H9 (cell line): ENCODE measurements at regions not wholly inside any gene's neighbourhood (a gene's known extent, or its start where the extent isn't known, plus 50 kb on each side); places are given as distances from the start of the nearest gene placed in this dataset.

Experiments used
- DNase-seq: peaks from one replicate; pipeline ENCODE4 v3.0.0-alpha.2; 2017
- H2AFZ ChIP-seq: one replicate; pipeline ENCODE4 v1.6.1; 2013; ENCODE audit warnings: mild to moderate bottlenecking, low read length, control low read depth, moderate library complexity
- H2AK5ac ChIP-seq: 2 replicates; pipeline ENCODE4 v1.6.1; 2013; ENCODE audit warnings: low read length, control low read depth, mixed read lengths; ENCODE audit not compliant: insufficient read length
- H2BK120ac ChIP-seq: one replicate; pipeline ENCODE4 v1.6.1; 2013; ENCODE audit warnings: low read depth, mild to moderate bottlenecking, low read length, control low read depth, inconsistent platforms; ENCODE audit not compliant: poor library complexity, severe bottlenecking
- H2BK12ac ChIP-seq: 2 replicates; pipeline ENCODE4 v1.6.1; 2013; ENCODE audit warnings: low read length, control low read depth, mixed read lengths, low read depth; ENCODE audit not compliant: insufficient read length
- H2BK15ac ChIP-seq: 2 replicates; pipeline ENCODE4 v1.6.1; 2013; ENCODE audit warnings: low read depth, low read length, control low read depth
- H2BK20ac ChIP-seq: one replicate; pipeline ENCODE4 v1.6.1; 2013; ENCODE audit warnings: low read depth, mild to moderate bottlenecking, low read length, control low read depth, inconsistent platforms; ENCODE audit not compliant: poor library complexity, severe bottlenecking
- H2BK5ac ChIP-seq: 2 replicates; pipeline ENCODE4 v1.6.1; 2013; ENCODE audit warnings: low read length, control low read depth, mixed read lengths; ENCODE audit not compliant: insufficient read length
- H3K14ac ChIP-seq: 2 replicates; pipeline ENCODE4 v1.6.1; 2013; ENCODE audit warnings: low read length, control low read depth; ENCODE audit not compliant: insufficient read depth
- H3K18ac ChIP-seq: 2 replicates; pipeline ENCODE4 v1.6.1; 2013; ENCODE audit warnings: low read depth, mild to moderate bottlenecking, mixed read lengths, low read length, control low read depth; ENCODE audit not compliant: insufficient read length
- H3K23ac ChIP-seq: 2 replicates; pipeline ENCODE4 v1.6.1; 2013; ENCODE audit warnings: low read length, control low read depth, mixed read lengths, low read depth; ENCODE audit not compliant: insufficient read length
- H3K23me2 ChIP-seq: 2 replicates; pipeline ENCODE4 v1.6.1; 2013; ENCODE audit warnings: low read depth, mild to moderate bottlenecking, mixed read lengths, low read length, control low read depth; ENCODE audit not compliant: insufficient read length, poor library complexity, severe bottlenecking
- H3K27ac ChIP-seq: 2 replicates; pipeline ENCODE4 v1.5.1; 2013; ENCODE audit warnings: low read length, control low read depth, mixed read lengths, low read depth; ENCODE audit not compliant: insufficient read length
- H3K27me3 ChIP-seq: 2 replicates; pipeline ENCODE4 v1.6.1; 2013; ENCODE audit warnings: low read length, control low read depth, inconsistent platforms; ENCODE audit not compliant: insufficient read depth
- H3K4ac ChIP-seq: 2 replicates; pipeline ENCODE4 v1.6.1; 2013; ENCODE audit warnings: low read depth, mild to moderate bottlenecking, control low read depth, inconsistent platforms, low read length, moderate library complexity
- H3K4me1 ChIP-seq: 2 replicates; pipeline ENCODE4 v1.6.1; 2013; ENCODE audit warnings: low read length, control low read depth, inconsistent platforms; ENCODE audit not compliant: insufficient read depth
- H3K4me2 ChIP-seq: 2 replicates; pipeline ENCODE4 v1.6.1; 2013; ENCODE audit warnings: low read length, control low read depth, mixed read lengths; ENCODE audit not compliant: insufficient read length, insufficient read depth
- H3K56ac ChIP-seq: 2 replicates; pipeline ENCODE4 v1.6.1; 2013; ENCODE audit warnings: low read depth, mild to moderate bottlenecking, mixed read lengths, low read length, control low read depth; ENCODE audit not compliant: insufficient read length
- H3K79me1 ChIP-seq: 2 replicates; pipeline ENCODE4 v1.6.1; 2013; ENCODE audit warnings: low read depth, mild to moderate bottlenecking, moderate library complexity, low read length, control low read depth, inconsistent platforms; ENCODE audit not compliant: insufficient read depth, poor library complexity, severe bottlenecking
- H3K79me2 ChIP-seq: 2 replicates; pipeline ENCODE4 v1.6.1; 2013; ENCODE audit warnings: low read length, control low read depth, inconsistent platforms; ENCODE audit not compliant: insufficient read depth
- H3K9ac ChIP-seq: 2 replicates; pipeline ENCODE4 v1.6.1; 2013; ENCODE audit warnings: low read length, control low read depth, mixed read lengths; ENCODE audit not compliant: insufficient read length; ENCODE audit errors: extremely low read depth
- H3K9me3 ChIP-seq: one replicate; pipeline ENCODE4 v1.6.1; 2013; ENCODE audit warnings: low read depth, low read length, inconsistent platforms; ENCODE audit not compliant: control insufficient read depth
- H3T11ph ChIP-seq: one replicate; pipeline ENCODE4 v1.6.1; 2013; ENCODE audit warnings: mild to moderate bottlenecking, low read length, control low read depth, inconsistent platforms
- H4K20me1 ChIP-seq: one replicate; pipeline ENCODE4 v1.6.1; 2013; ENCODE audit not compliant: control insufficient read depth, insufficient read length, insufficient read depth
- H4K5ac ChIP-seq: 2 replicates; pipeline ENCODE4 v1.6.1; 2013; ENCODE audit warnings: low read depth, mild to moderate bottlenecking, mixed read lengths, low read length, control low read depth; ENCODE audit not compliant: insufficient read length
- H4K8ac ChIP-seq: replicated peaks from 2 replicates; pipeline ENCODE4 v1.6.1; 2013; ENCODE audit warnings: low read length, control low read depth, mixed read lengths, low read depth; ENCODE audit not compliant: insufficient read length
- H4K91ac ChIP-seq: 2 replicates; pipeline ENCODE4 v1.6.1; 2013; ENCODE audit warnings: low read depth, mild to moderate bottlenecking, moderate library complexity, mixed read lengths, low read length, control low read depth; ENCODE audit not compliant: insufficient read length
- H3K27ac Mint-ChIP-seq, 3 experiments: 2 replicates in 2 of 3; 3 replicates in 1 of 3; pipeline ENCODE4 v1.8.0; 2020 to 2021; ENCODE audit warnings: mixed read lengths in 3 of 3, mild to moderate bottlenecking in 1 of 3, moderate library complexity in 1 of 3
- H3K27me3 Mint-ChIP-seq: 2 replicates; pipeline ENCODE4 v1.8.0; 2021; ENCODE audit warnings: low read depth, mild to moderate bottlenecking, moderate library complexity, mixed read lengths
- H3K36me3 Mint-ChIP-seq, 3 experiments: 2 replicates in 2 of 3; 3 replicates in 1 of 3; pipeline ENCODE4 v1.8.0; 2020 to 2021; ENCODE audit warnings: low read depth in 3 of 3, mixed read lengths in 3 of 3; ENCODE audit not compliant: insufficient read depth in 1 of 3
- H3K4me1 Mint-ChIP-seq, 2 experiments: 2 replicates each; pipeline ENCODE4 v1.8.0; 2020; ENCODE audit warnings: mixed read lengths in 2 of 2
- H3K4me3 Mint-ChIP-seq, 2 experiments: 2 replicates in 1 of 2; 3 replicates in 1 of 2; pipeline ENCODE4 v1.8.0; 2020 to 2021; ENCODE audit warnings: mild to moderate bottlenecking in 2 of 2, mixed read lengths in 2 of 2, moderate library complexity in 1 of 2
- H3K9me3 Mint-ChIP-seq, 2 experiments: 2 replicates in 1 of 2; 3 replicates in 1 of 2; pipeline ENCODE4 v1.8.0; 2020; ENCODE audit warnings: mild to moderate bottlenecking in 2 of 2, mixed read lengths in 2 of 2, moderate library complexity in 1 of 2
- CTCF ChIP-seq: fragments of 200-600 bp; sonication (generic); conservative IDR thresholded peaks from 3 replicates; pipeline ENCODE4 v1.8.0; 2021; ENCODE audit warnings: antibody characterized with exemption, mild to moderate bottlenecking
- WGBS: extraction: QIAGEN DNeasy Blood & Tissue Kit; methylation state at CpG from one replicate; pipeline ENCODE4 v1.1.7; 2013; ENCODE audit warnings: missing lambda C conversion rate, low lambda C conversion rate, mixed read lengths; ENCODE audit not compliant: insufficient read length; ENCODE audit errors: extremely low coverage; 5-methylcytosine and 5-hydroxymethylcytosine counted together

GRCh38 chr5:155299386-155300005 lies 285.9 kb downstream of the KIF4B start:
- no peaks in the 10 kb centered on the region for H4K20me1 ChIP-seq
- no peaks in the 10 kb centered on the region for H3K27me3 ChIP-seq
- TF ChIP-seq CTCF, result no peak
- no peak overlapping the region for H2BK20ac ChIP-seq
- H3K79me1 ChIP-seq, result no peaks in the 10 kb centered on the region
- peak overlapping the region; percentile 4; the same call in 1 of the 2 replicates for H3K14ac ChIP-seq
- no peak overlapping the region for H3K56ac ChIP-seq
- no peak overlapping the region for H2BK15ac ChIP-seq
- Mint-ChIP-seq H3K36me3 (no peaks in the 10 kb centered on the region), H3K27me3 (no peaks in the 10 kb centered on the region), H3K4me1 (peaks cover 0 to 2% of the 10 kb centered on the region in 2 experiments; a peak in 3 of 4 replicates), H3K9me3 (no peaks in the 10 kb centered on the region; a peak in 1 of 5 replicates), H3K27ac (no peak overlapping the region), H3K4me3 (no peak overlapping the region)
- DNase-seq, result no peak
- no peak overlapping the region for H2BK120ac ChIP-seq
- H3K27ac ChIP-seq, result no peak overlapping the region
- H2BK12ac ChIP-seq, result no peak overlapping the region
- H3K4me2 ChIP-seq, result no peak overlapping the region
- H3K18ac ChIP-seq, result no peak overlapping the region
- no peak overlapping the region for H3K23ac ChIP-seq
- H3K9me3 ChIP-seq, result no peaks in the 10 kb centered on the region
- no peaks in the 10 kb centered on the region; the same call in 1 of the 2 replicates for H3K4me1 ChIP-seq
- H3T11ph ChIP-seq, result no peak overlapping the region
- no CpG with 5 or more reads among the region's 8 CpGs for WGBS
- H4K5ac ChIP-seq, result no peak overlapping the region
- no peak overlapping the region for H3K4ac ChIP-seq
- no peaks in the 10 kb centered on the region for H3K23me2 ChIP-seq
- H2AK5ac ChIP-seq, result no peak overlapping the region
- no peak overlapping the region for H2BK5ac ChIP-seq
- no peak overlapping the region for H2AFZ ChIP-seq
- no peak overlapping the region for H3K9ac ChIP-seq
- H4K8ac ChIP-seq, result no peak overlapping the region
- no peaks in the 10 kb centered on the region for H3K79me2 ChIP-seq
- H4K91ac ChIP-seq, result no peak overlapping the region
